DOHH2 (cell line): ENCODE measurements at regions not wholly inside any gene's neighbourhood (a gene's known extent, or its start where the extent isn't known, plus 50 kb on each side); places are given as distances from the start of the nearest gene placed in this dataset.

Experiments
- H3F3A ChIP-seq: fragments of 200-600 bp; sonication (generic), shearing (Covaris generic); 2 replicates; pipeline ENCODE4 v1.6.0; 2016; ENCODE audit warnings: antibody characterized with exemption, mild to moderate bottlenecking; ENCODE audit not compliant: control insufficient read depth, insufficient read depth
- H3K27ac ChIP-seq: fragments of 200-600 bp; sonication (generic); 2 replicates; pipeline ENCODE4 v1.5.1; 2014; ENCODE audit warnings: low read depth, mild to moderate bottlenecking, low read length, moderate library complexity
- H3K27me3 ChIP-seq: fragments of 200-600 bp; sonication (generic); 2 replicates; pipeline ENCODE4 v1.6.1; 2014; ENCODE audit warnings: mild to moderate bottlenecking, low read length, mixed read lengths; ENCODE audit not compliant: control insufficient read depth
- H3K36me3 ChIP-seq: fragments of 200-600 bp; sonication (generic); 2 replicates; pipeline ENCODE4 v1.6.1; 2014; ENCODE audit warnings: mild to moderate bottlenecking, low read length, moderate library complexity, mixed read lengths; ENCODE audit not compliant: control insufficient read depth
- H3K4me1 ChIP-seq: fragments of 200-600 bp; sonication (generic); 2 replicates; pipeline ENCODE4 v1.6.1; 2014; ENCODE audit warnings: mild to moderate bottlenecking, low read length, mixed read lengths; ENCODE audit not compliant: control insufficient read depth
- H3K4me2 ChIP-seq: fragments of 200-600 bp; sonication (generic); 2 replicates; pipeline ENCODE4 v1.6.0; 2014; ENCODE audit warnings: mild to moderate bottlenecking, low read length, moderate library complexity
- H3K4me3 ChIP-seq: fragments of 200-600 bp; sonication (generic); 2 replicates; pipeline ENCODE4 v1.5.1; 2014; ENCODE audit warnings: mild to moderate bottlenecking, low read length, mixed read lengths
- H3K79me2 ChIP-seq: fragments of 200-600 bp; sonication (generic); 2 replicates; pipeline ENCODE4 v1.6.1; 2014; ENCODE audit warnings: mild to moderate bottlenecking, low read length, mixed read lengths; ENCODE audit not compliant: control insufficient read depth
- H3K9me2 ChIP-seq: fragments of 200-600 bp; sonication (generic); replicated peaks from 2 replicates; pipeline ENCODE4 v1.6.1; 2014; ENCODE audit warnings: mild to moderate bottlenecking, low read length, mixed read lengths; ENCODE audit not compliant: control insufficient read depth
- H3K9me3 ChIP-seq: fragments of 200-600 bp; sonication (generic); 2 replicates; pipeline ENCODE4 v1.6.1; 2014; ENCODE audit warnings: antibody characterized with exemption, low read length, mixed read lengths; ENCODE audit not compliant: control insufficient read depth, insufficient read depth
- H4K20me1 ChIP-seq: fragments of 200-600 bp; sonication (generic); 2 replicates; pipeline ENCODE4 v1.6.0; 2014; ENCODE audit warnings: low read depth, mild to moderate bottlenecking, antibody characterized with exemption, low read length, moderate library complexity; ENCODE audit not compliant: control insufficient read depth, insufficient read depth
- EZH2phosphoT487 ChIP-seq: fragments of 200-600 bp; sonication (generic); IDR thresholded peaks from 2 replicates; pipeline ENCODE4 v1.6.1; 2017; ENCODE audit warnings: borderline replicate concordance, mild to moderate bottlenecking, antibody characterized with exemption, low read length, moderate library complexity, mixed read lengths
- TF ChIP-seq, protein P1 (sequence below): fragments of 200-600 bp; sonication (generic); IDR thresholded peaks from one replicate; pipeline ENCODE4 v1.5.1; 2014; ENCODE audit warnings: antibody characterized with exemption, mild to moderate bottlenecking, low read depth, low read length; ENCODE audit not compliant: poor library complexity, severe bottlenecking

DNA sequence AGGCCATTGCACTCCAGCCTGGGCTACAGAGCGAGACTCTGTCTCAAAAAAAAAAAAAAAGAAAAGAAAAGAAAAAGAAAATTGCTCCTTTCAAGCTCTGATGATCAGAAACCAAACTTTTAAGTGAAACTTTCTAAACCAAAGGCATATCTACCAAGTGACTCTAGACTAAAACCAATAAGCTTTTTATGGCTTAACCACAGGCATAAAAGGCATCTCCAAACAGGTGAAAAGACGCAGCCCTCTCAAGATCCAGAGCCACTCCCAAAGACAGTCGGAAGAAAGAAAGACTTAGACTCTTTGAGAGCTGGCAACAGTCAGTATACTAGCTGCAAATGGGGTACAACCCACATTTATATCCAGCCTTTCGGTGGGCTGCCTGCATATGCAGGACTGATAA is 117.1 kb upstream of the AP1S2 start:
- Histone ChIP-seq H3K9me2 (no peaks in the 10 kb centered on the region), H3K36me3 (no peaks in the 10 kb centered on the region), H3K79me2 (no peaks in the 10 kb centered on the region), H3K27me3 (no peaks in the 10 kb centered on the region), H3K27ac (no peak overlapping the region), H3F3A (no peaks in the 10 kb centered on the region), H3K4me2 (no peak overlapping the region), H3K4me1 (peaks cover 3% of the 10 kb centered on the region; the same call in 1 of the 2 replicates), H3K4me3 (no peak overlapping the region), H4K20me1 (no peaks in the 10 kb centered on the region), H3K9me3 (no peaks in the 10 kb centered on the region)
- TF ChIP-seq EZH2phosphoT487: no peak
- TF ChIP-seq, protein P1, sequence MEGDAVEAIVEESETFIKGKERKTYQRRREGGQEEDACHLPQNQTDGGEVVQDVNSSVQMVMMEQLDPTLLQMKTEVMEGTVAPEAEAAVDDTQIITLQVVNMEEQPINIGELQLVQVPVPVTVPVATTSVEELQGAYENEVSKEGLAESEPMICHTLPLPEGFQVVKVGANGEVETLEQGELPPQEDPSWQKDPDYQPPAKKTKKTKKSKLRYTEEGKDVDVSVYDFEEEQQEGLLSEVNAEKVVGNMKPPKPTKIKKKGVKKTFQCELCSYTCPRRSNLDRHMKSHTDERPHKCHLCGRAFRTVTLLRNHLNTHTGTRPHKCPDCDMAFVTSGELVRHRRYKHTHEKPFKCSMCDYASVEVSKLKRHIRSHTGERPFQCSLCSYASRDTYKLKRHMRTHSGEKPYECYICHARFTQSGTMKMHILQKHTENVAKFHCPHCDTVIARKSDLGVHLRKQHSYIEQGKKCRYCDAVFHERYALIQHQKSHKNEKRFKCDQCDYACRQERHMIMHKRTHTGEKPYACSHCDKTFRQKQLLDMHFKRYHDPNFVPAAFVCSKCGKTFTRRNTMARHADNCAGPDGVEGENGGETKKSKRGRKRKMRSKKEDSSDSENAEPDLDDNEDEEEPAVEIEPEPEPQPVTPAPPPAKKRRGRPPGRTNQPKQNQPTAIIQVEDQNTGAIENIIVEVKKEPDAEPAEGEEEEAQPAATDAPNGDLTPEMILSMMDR: no peak

DNA sequence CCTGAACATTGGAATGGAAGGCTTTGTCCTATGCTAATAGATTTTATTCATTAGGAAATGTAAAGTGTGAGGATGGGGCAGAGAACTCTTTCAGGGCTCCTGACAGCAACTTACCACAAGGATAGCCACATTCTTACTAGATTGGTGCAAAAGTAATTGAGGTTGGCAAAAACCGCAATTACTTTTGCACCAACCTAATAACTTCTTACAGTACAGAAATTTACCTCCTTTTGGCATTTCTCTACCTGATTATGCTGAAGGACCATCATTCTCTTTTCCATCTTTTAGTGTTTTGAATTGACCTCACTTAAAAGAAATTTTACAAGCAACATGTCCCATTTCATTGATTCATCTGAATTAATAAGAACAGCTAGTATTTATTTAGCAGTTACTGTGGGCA is 109.2 kb upstream of the AP1S2 start:
- no peaks in the 10 kb centered on the region for H3K9me3 ChIP-seq
- no peak overlapping the region for H3K4me2 ChIP-seq
- H3K79me2 ChIP-seq: no peaks in the 10 kb centered on the region
- no peaks in the 10 kb centered on the region for H4K20me1 ChIP-seq
- no peaks in the 10 kb centered on the region for H3K36me3 ChIP-seq
- no peaks in the 10 kb centered on the region for H3K27me3 ChIP-seq
- H3K9me2 ChIP-seq: no peaks in the 10 kb centered on the region
- no peak overlapping the region for H3K27ac ChIP-seq
- H3K4me1 ChIP-seq: no peaks in the 10 kb centered on the region
- no peak overlapping the region for H3K4me3 ChIP-seq
- TF ChIP-seq EZH2phosphoT487: no peak
- TF ChIP-seq, protein P1: no peak
- no peaks in the 10 kb centered on the region for H3F3A ChIP-seq

DNA sequence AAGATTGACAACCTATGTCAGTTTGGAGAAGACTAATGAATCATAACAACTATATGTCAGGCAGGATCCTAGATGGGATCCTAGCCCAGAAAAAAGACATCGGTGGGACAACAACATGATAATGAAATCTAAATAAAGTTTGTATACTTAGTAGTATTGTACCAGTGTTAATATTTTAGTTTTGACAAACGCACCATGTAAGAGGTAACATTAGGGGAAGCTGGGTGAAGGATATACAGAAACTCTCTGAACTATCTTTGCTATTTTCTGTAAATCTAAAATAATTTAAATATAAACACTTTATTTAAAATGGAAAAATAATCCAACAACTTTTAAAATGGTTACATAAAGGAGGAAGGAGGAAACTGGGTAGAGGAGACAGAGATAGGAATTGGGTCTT is 105.6 kb upstream of the AP1S2 start:
- no peaks in the 10 kb centered on the region for H3K36me3 ChIP-seq
- H3K4me2 ChIP-seq: no peak overlapping the region
- H3F3A ChIP-seq: no peaks in the 10 kb centered on the region
- no peaks in the 10 kb centered on the region for H3K9me3 ChIP-seq
- no peaks in the 10 kb centered on the region for H3K79me2 ChIP-seq
- H3K27ac ChIP-seq: no peak overlapping the region
- TF ChIP-seq, protein P1: no peak
- no peak for TF ChIP-seq EZH2phosphoT487
- H4K20me1 ChIP-seq: no peaks in the 10 kb centered on the region
- no peaks in the 10 kb centered on the region for H3K27me3 ChIP-seq
- no peaks in the 10 kb centered on the region for H3K9me2 ChIP-seq
- no peak overlapping the region for H3K4me3 ChIP-seq
- H3K4me1 ChIP-seq: no peaks in the 10 kb centered on the region

DNA sequence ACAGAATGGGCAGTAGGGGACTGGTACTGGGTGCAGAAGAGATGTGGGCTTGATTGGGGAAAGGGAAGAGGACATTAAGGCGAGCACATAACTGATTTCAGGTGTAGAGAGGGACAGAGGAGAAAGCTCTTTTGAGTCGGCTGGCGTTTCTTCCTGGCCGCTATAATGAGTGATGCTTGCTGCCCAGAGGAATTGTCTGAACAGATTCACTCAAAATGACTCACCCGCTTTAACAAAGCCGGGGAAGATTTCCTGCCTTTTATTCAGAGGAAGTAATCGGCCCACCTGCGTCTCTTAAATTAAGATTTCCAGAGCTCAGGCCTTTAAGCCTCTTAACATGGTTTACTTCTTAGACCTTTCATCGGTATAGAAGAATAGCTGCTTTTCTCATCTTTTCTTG is 102.1 kb upstream of the AP1S2 start:
- H4K20me1 ChIP-seq: no peaks in the 10 kb centered on the region
- H3K79me2 ChIP-seq: no peaks in the 10 kb centered on the region
- TF ChIP-seq, protein P1: no peak
- H3K9me3 ChIP-seq: no peaks in the 10 kb centered on the region
- H3K4me3 ChIP-seq: no peak overlapping the region
- no peak overlapping the region for H3K4me2 ChIP-seq
- no peaks in the 10 kb centered on the region for H3K4me1 ChIP-seq
- H3K36me3 ChIP-seq: no peaks in the 10 kb centered on the region
- no peaks in the 10 kb centered on the region for H3F3A ChIP-seq
- no peaks in the 10 kb centered on the region for H3K9me2 ChIP-seq
- no peaks in the 10 kb centered on the region for H3K27me3 ChIP-seq
- H3K27ac ChIP-seq: no peak overlapping the region
